ENCODE measurements at regions not wholly inside any gene's neighbourhood (a gene's known extent, or its start where the extent isn't known, plus 50 kb on each side); places are given as distances from the start of the nearest gene placed in this dataset.

GRCh38 chr20:12112089-12112474 is 194.4 kb downstream of the BTBD3 start:
- no peak for TF ChIP-seq CTCF (conservative IDR thresholded peaks at IDR 0.05; ENCODE audit: low read depth, low read length)
- TF ChIP-seq EZH2 (IDR thresholded peaks at IDR 0.05; ENCODE audit: low read length, unreplicated experiment): no peak
- TF ChIP-seq EZH2phosphoT487 (IDR thresholded peaks at IDR 0.05; ENCODE audit: borderline replicate concordance, low read length): no peak

Data from PC-3 (cell line).